ENCODE measurements at regions not wholly inside any gene's neighbourhood (a gene's known extent, or its start where the extent isn't known, plus 50 kb on each side); places are given as distances from the start of the nearest gene placed in this dataset.

DNA sequence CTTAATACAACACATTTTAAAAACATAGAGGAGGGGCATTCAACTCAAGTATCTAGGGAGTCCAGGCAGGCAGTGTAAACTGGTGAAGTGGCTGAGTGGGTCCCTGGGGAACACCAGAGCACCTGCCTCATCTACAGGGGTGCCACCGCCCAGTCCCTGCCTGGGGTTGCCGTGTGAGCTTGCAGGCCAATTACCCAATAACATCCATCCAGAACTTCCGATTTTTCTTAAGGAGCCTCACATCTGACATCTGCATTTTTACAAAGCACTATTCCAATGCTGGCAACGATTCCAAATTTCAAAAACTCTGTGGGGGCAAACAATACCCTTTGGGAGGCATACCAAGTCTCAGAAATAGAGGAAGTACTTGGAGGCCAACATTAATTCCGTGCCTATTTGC, 288.4 kb upstream of the TSHZ2 start:
- WGBS (ENCODE audit: insufficient coverage, insufficient replicate concordance, low lambda C conversion rate, missing lambda C conversion rate): 17% methylated on average over 5 of the region's 5 CpGs
- ChIA-PET RAD21 (ENCODE audit: unreplicated experiment) (no interaction called here), CTCF (no interaction called here), POLR2A (no interaction called here), SMC1A (ENCODE audit: uncharacterized antibody, unreplicated experiment) (no interaction called here)
- no peak overlapping the region for H3K27ac ChIP-seq (ENCODE audit: control insufficient read depth, insufficient read depth)
- no peak for ATAC-seq
- no peak overlapping the region for H3K9ac ChIP-seq (ENCODE audit: control insufficient read depth, insufficient read depth, low read length)
- in situ Hi-C loops (cut with MboI) (no loop called here), intact Hi-C loops (cut with micrococcal nuclease; ENCODE audit: unreplicated experiment) (no loop called here)
- no TSS peak for BruUV-seq (replicated peaks)
- no peaks in the 10 kb centered on the region for H3K36me3 ChIP-seq (ENCODE audit: control insufficient read depth in 2 of 2, insufficient read depth in 2 of 2, low read length in 1 of 2)
- TF ChIP-seq, protein P1, sequence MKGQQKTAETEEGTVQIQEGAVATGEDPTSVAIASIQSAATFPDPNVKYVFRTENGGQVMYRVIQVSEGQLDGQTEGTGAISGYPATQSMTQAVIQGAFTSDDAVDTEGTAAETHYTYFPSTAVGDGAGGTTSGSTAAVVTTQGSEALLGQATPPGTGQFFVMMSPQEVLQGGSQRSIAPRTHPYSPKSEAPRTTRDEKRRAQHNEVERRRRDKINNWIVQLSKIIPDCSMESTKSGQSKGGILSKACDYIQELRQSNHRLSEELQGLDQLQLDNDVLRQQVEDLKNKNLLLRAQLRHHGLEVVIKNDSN (IDR thresholded peaks at IDR 0.05; ENCODE audit: borderline replicate concordance, extremely low read length, insufficient read depth, low read depth, low read length): no peak
- no peak for TF ChIP-seq CREB1 (IDR thresholded peaks at IDR 0.05; ENCODE audit: low read depth)
- TF ChIP-seq MTA3 (IDR thresholded peaks at IDR 0.05; ENCODE audit: borderline replicate concordance, low read length): no peak
- TF ChIP-seq, protein P2, sequence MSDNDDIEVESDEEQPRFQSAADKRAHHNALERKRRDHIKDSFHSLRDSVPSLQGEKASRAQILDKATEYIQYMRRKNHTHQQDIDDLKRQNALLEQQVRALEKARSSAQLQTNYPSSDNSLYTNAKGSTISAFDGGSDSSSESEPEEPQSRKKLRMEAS (IDR thresholded peaks at IDR 0.05; ENCODE audit: low read depth, low read length): no peak
- TF ChIP-seq, protein P3, sequence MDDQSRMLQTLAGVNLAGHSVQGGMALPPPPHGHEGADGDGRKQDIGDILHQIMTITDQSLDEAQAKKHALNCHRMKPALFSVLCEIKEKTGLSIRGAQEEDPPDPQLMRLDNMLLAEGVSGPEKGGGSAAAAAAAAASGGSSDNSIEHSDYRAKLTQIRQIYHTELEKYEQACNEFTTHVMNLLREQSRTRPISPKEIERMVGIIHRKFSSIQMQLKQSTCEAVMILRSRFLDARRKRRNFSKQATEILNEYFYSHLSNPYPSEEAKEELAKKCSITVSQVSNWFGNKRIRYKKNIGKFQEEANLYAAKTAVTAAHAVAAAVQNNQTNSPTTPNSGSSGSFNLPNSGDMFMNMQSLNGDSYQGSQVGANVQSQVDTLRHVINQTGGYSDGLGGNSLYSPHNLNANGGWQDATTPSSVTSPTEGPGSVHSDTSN (IDR thresholded peaks at IDR 0.05; ENCODE audit: insufficient replicate concordance, low read depth, low read length): no peak
- no peak for TF ChIP-seq EED (IDR thresholded peaks at IDR 0.05; ENCODE audit: low read depth)
- no peak for TF ChIP-seq ZNF274 (IDR thresholded peaks at IDR 0.05; ENCODE audit: insufficient read depth, insufficient read length)
- TF ChIP-seq JUND (IDR thresholded peaks at IDR 0.05; ENCODE audit: low read depth, low read length): no peak
- TF ChIP-seq, protein P4, sequence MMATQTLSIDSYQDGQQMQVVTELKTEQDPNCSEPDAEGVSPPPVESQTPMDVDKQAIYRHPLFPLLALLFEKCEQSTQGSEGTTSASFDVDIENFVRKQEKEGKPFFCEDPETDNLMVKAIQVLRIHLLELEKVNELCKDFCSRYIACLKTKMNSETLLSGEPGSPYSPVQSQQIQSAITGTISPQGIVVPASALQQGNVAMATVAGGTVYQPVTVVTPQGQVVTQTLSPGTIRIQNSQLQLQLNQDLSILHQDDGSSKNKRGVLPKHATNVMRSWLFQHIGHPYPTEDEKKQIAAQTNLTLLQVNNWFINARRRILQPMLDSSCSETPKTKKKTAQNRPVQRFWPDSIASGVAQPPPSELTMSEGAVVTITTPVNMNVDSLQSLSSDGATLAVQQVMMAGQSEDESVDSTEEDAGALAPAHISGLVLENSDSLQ (IDR thresholded peaks at IDR 0.05): no peak
- H3K4me1 ChIP-seq (ENCODE audit: control insufficient read depth, insufficient read depth, low read length): no peaks in the 10 kb centered on the region
- no peaks in the 10 kb centered on the region for H3K79me2 ChIP-seq (ENCODE audit: control insufficient read depth, insufficient read depth, low read length)
- H3K4me2 ChIP-seq (ENCODE audit: control insufficient read depth, insufficient read depth): no peak overlapping the region
- H2AFZ ChIP-seq (ENCODE audit: control insufficient read depth, low read depth, low read length): no peak overlapping the region
- H3K27me3 ChIP-seq (replicated peaks in 1 of 2; ENCODE audit: control insufficient read depth in 2 of 2, insufficient read depth in 2 of 2, low read length in 1 of 2): no peaks in the 10 kb centered on the region
- no peak for DNase-seq (ENCODE audit: low read depth, low spot score)
- no peak for FAIRE-seq
- H3K4me3 ChIP-seq: no peak overlapping the region
- no peaks in the 10 kb centered on the region for H4K20me1 ChIP-seq (ENCODE audit: control insufficient read depth, insufficient read depth)
- no peaks in the 10 kb centered on the region for H3K9me3 ChIP-seq (replicated peaks; ENCODE audit: control insufficient read depth, insufficient read depth, low read length)

Measured in GM12878 (cell line).